Mucosa of descending colon (tissue), 3 donors: ENCODE measurements at regions not wholly inside any gene's neighbourhood (a gene's known extent, or its start where the extent isn't known, plus 50 kb on each side); places are given as distances from the start of the nearest gene placed in this dataset.
"Not testable (repeated sequence)": the region's sequence is repeated elsewhere in the genome, so short reads cannot be mapped to it uniquely, and the experiment has no call there.

Experiments
- ATAC-seq: fragments of 200-7000 bp; cut with Tn5 transposase; one replicate; pipeline ENCODE4 v1.9.1; 2020; ENCODE audit warnings: mild to moderate bottlenecking, moderate library complexity
- DNase-seq, 3 donors: peaks; one replicate each; pipeline ENCODE4 v3.0.0-alpha.2; 2020
- H3K36me3 ChIP-seq: fragments of 200-600 bp; one replicate; pipeline ENCODE4 v1.8.0; 2021; ENCODE audit warnings: low read depth, mild to moderate bottlenecking
- H3K4me1 ChIP-seq: fragments of 200-600 bp; one replicate; pipeline ENCODE4 v1.8.0; 2021; ENCODE audit warnings: low read depth, mild to moderate bottlenecking
- H3K4me3 ChIP-seq: fragments of 200-600 bp; one replicate; pipeline ENCODE4 v1.8.0; 2021; ENCODE audit warnings: mild to moderate bottlenecking
- H3K9me3 ChIP-seq: fragments of 200-600 bp; one replicate; pipeline ENCODE4 v1.8.0; 2021; ENCODE audit warnings: mild to moderate bottlenecking
- intact Hi-C, 2 donors: fragments of 100-400 bp; cut with DNase I in 1 of 2; cut with micrococcal nuclease in 1 of 2; formaldehyde crosslinking; loops; one replicate each; pipeline versions ENCODE4 v1.11.0 to v1.11.1; 2022; cut with DNase I, micrococcal nuclease
- TF ChIP-seq, protein P1 (sequence below): fragments of 200-600 bp; IDR thresholded peaks from one replicate; pipeline ENCODE4 v1.8.0; 2022; ENCODE audit warnings: antibody characterized with exemption, mild to moderate bottlenecking
- donor health status: DM: no; HTN: no; CAD: no; lungs with moderate emphysema.
- donor health status: DM: no; HTN: no; CAD: no.
- donor health status: DM: no; HTN: yes; CAD: no.

DNA sequence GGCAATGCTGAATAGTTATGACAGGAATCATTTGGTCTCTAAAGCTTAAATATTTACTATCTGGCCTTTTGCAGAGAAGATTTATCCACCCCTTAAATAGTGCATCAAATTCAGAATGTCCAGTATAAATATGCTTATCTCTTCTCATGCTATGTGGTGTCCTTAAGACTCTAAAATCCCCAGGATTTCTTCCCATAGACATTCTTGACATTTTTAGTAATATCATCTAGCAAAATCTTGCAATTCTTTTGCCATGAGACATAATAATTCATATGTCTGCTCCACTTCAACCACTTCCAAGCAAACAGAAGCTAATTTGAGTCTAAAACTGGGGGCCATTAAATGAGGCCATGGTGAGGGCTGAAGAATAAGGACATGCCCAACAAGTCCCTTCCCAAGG, 1923.4 kb upstream of the CDH9 start:
- TF ChIP-seq, protein P1, sequence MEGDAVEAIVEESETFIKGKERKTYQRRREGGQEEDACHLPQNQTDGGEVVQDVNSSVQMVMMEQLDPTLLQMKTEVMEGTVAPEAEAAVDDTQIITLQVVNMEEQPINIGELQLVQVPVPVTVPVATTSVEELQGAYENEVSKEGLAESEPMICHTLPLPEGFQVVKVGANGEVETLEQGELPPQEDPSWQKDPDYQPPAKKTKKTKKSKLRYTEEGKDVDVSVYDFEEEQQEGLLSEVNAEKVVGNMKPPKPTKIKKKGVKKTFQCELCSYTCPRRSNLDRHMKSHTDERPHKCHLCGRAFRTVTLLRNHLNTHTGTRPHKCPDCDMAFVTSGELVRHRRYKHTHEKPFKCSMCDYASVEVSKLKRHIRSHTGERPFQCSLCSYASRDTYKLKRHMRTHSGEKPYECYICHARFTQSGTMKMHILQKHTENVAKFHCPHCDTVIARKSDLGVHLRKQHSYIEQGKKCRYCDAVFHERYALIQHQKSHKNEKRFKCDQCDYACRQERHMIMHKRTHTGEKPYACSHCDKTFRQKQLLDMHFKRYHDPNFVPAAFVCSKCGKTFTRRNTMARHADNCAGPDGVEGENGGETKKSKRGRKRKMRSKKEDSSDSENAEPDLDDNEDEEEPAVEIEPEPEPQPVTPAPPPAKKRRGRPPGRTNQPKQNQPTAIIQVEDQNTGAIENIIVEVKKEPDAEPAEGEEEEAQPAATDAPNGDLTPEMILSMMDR, result no peak
- Histone ChIP-seq H3K4me1 (no peaks in the 10 kb centered on the region), H3K9me3 (no peaks in the 10 kb centered on the region), H3K36me3 (no peaks in the 10 kb centered on the region), H3K4me3 (no peak overlapping the region)
- DNase-seq (no peak), ATAC-seq (no peak)
- intact Hi-C loops, result no loop called here

DNA sequence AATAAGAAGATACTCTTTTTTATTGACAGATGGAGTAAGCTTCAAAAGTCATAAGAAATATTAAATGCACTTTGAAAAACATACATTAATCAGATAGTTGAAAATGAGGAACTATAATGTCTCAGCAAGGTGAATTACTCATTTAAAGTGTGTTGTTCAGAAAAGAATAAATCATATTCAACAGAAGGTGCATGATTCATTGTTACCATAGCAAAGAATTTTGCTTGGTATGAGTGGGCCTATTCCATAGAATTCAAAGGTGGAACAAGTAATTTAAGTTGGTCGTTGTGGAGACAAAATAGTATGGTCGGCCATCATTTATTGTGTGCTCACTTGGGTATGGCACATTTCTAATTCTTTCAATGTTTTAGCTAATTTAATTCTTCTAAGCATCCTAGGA, 1920.2 kb upstream of the CDH9 start:
- TF ChIP-seq, protein P1, result no peak
- DNase-seq (no peak), ATAC-seq (no peak)
- Histone ChIP-seq H3K36me3 (no peaks in the 10 kb centered on the region), H3K4me3 (no peak overlapping the region), H3K9me3 (no peaks in the 10 kb centered on the region), H3K4me1 (no peaks in the 10 kb centered on the region)
- intact Hi-C loops, result no loop called here

DNA sequence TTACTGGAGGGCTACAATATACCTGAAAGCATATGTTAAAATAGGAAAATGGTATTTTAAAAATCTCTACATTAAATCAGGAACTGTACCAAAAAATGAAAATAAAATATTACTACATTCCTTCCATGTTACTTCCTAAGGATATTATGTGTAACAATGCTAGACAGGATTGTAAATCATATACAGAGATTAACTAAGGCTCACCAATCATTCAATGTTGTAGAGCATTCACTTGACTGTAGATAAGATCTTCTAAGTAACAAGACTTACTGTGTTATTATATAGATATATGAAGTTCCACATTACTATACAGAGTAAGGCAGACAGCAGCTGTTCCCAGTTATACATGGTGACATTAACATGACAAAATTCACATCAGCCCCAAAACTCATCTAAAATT, 1919.1 kb upstream of the CDH9 start:
- Histone ChIP-seq H3K4me1 (no peaks in the 10 kb centered on the region), H3K4me3 (no peak overlapping the region), H3K36me3 (no peaks in the 10 kb centered on the region), H3K9me3 (no peaks in the 10 kb centered on the region)
- TF ChIP-seq, protein P1, result no peak
- DNase-seq (no peak), ATAC-seq (no peak)
- intact Hi-C loops, result no loop called here

DNA sequence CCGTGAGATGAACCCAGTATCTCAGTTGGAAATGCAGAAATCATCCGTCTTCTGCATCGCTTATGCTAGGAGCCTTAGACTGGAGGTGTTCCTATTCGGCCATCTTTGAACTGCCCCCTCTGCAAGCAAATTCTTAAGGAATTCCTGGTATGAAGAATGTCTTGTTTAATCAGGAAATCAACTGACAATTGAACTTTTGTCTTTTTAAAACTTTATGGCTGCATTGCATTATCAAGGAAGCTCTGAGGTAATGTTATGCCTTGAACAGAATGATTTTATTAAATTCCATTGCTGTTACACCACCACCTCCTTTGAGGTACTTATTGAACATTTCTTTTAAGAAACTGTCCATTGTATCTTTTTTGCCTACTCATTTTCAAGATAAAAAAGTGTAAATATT, 1915.7 kb upstream of the CDH9 start:
- intact Hi-C loops, result no loop called here
- Histone ChIP-seq H3K4me1 (no peaks in the 10 kb centered on the region), H3K4me3 (no peak overlapping the region), H3K9me3 (no peaks in the 10 kb centered on the region), H3K36me3 (no peaks in the 10 kb centered on the region)
- DNase-seq (no peak), ATAC-seq (no peak)
- TF ChIP-seq, protein P1, result no peak

DNA sequence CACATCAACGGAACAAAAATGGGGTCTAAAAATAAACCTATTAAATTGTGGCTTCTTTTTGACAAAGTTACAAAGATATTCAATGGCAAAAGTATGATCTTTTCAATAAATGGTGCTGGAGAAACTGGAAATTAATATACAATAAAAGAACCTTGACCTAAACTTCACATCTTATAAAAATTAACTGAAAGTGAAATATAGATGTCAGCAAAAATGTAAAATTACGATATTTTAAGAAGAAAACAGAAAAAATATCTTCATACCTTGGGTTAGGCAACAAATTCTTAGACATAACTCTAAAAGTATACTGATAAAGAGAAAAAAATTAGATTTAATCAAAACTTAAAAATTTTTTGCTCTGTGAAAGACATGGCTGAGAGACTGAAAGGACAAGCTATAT, 1909.5 kb upstream of the CDH9 start:
- DNase-seq (no peak), ATAC-seq (no peak)
- TF ChIP-seq, protein P1, result no peak
- intact Hi-C loops, result no loop called here
- Histone ChIP-seq H3K9me3 (no peaks in the 10 kb centered on the region), H3K4me3 (no peak overlapping the region), H3K4me1 (no peaks in the 10 kb centered on the region), H3K36me3 (no peaks in the 10 kb centered on the region)

DNA sequence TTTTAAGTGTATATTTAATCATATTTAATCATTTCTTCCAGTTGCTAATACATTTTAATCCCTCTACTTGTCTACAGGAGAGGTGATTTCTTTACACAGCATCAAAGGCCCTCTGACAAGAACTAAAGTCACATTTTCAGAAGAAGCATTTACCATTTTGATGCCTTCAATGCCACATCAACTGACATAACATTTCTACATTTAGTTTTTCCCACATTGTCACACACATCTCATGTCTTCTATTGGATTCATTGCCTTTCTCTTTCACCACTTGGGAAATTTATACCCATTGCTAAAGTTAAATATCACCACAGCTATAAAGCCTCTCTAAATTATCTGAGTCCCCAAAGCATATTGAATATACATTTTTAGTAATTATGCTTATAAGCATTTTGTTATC, 1907.5 kb upstream of the CDH9 start:
- no peaks in the 10 kb centered on the region for H3K9me3 ChIP-seq
- DNase-seq (no peak), ATAC-seq (no peak)
- intact Hi-C loops, result no loop called here
- no peak overlapping the region for H3K4me3 ChIP-seq
- TF ChIP-seq, protein P1, result no peak
- H3K36me3 ChIP-seq, result no peaks in the 10 kb centered on the region
- no peaks in the 10 kb centered on the region for H3K4me1 ChIP-seq

DNA sequence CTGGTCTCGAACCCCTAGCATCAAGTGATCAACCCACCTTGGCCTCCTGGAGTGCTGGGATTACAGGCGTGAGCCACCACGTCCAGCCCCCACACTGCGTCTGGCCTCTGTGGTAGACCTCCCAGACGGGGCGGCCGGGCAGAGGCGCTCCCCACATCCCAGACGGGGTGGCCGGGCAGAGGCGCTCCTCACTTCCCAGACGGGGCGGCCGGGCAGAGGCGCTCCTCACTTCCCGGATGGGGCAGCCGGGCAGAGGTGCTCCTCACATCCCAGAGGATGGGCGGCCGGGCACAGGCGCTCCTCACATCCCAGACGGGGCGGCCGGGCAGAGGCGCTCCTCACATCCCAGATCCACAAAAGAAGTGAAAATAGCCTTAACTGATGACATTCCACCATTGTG, 1891.0 kb upstream of the CDH9 start:
- ATAC-seq, DNase-seq, H3K4me3 ChIP-seq, H3K9me3 ChIP-seq, intact Hi-C loops, H3K36me3 ChIP-seq, H3K4me1 ChIP-seq: not testable (repeated sequence)

DNA sequence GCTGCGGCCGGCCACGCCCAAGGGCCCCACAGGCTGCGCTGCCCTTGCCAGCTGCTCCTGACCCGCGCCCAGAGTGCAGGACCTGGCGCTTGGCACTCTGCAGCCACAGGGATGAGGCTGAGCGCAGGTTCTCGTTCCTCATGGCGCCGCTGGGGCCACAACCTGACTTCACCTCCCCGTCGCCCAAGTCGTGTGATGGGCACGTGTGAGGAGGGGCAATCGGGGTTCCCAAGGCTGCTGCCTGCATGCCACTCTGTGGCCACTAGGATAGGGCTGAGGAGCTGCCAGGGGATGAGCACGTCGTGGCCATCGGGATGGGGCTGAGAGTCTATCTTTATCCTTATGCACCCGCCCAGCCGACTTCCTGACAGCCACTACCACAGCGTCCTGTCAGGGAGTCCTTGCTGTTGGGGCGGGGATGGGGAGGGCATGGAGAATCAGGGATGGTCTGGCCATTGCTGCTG, 1890.0 kb upstream of the CDH9 start:
- H3K4me3 ChIP-seq, H3K9me3 ChIP-seq, intact Hi-C loops, H3K4me1 ChIP-seq, DNase-seq, H3K36me3 ChIP-seq, ATAC-seq: not testable (repeated sequence)
